Liver (tissue), 2 donors: ENCODE measurements at regions not wholly inside any gene's neighbourhood (a gene's known extent, or its start where the extent isn't known, plus 50 kb on each side); places are given as distances from the start of the nearest gene placed in this dataset.

ENCODE experiments used
- YY1 ChIP-seq: IDR thresholded peaks from 2 replicates; pipeline ENCODE4 v1.6.1; 2016; ENCODE audit warnings: antibody characterized with exemption, mild to moderate bottlenecking
- TF ChIP-seq, protein P1 (sequence below): fragments of 150-350 bp; IDR thresholded peaks from 2 replicates; pipeline ENCODE4 v1.5.1; 2017; ENCODE audit warnings: improper control_type of control experiment, low read depth, low read length; ENCODE audit not compliant: missing input control
- donor health status: healthy.

DNA sequence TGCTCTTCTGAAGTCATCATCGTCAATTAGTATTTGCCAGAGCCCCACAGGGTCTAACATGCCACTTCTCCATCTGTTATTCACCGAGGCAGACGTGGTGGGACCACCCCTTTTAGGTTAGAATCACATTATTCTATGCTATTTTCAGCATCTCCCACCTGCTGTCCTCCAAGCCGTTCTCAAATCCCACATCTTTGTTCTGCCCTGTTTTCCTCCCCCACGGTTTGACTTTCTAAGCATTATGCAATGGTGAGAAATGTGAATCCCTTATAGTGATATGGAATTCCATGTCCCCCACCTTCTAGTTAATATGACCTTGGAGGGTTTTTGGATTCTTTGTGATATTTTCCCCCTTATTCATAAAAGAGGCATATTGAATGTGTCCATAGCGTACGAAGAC, 634.1 kb upstream of the RBFOX1 start:
- TF ChIP-seq, protein P1, sequence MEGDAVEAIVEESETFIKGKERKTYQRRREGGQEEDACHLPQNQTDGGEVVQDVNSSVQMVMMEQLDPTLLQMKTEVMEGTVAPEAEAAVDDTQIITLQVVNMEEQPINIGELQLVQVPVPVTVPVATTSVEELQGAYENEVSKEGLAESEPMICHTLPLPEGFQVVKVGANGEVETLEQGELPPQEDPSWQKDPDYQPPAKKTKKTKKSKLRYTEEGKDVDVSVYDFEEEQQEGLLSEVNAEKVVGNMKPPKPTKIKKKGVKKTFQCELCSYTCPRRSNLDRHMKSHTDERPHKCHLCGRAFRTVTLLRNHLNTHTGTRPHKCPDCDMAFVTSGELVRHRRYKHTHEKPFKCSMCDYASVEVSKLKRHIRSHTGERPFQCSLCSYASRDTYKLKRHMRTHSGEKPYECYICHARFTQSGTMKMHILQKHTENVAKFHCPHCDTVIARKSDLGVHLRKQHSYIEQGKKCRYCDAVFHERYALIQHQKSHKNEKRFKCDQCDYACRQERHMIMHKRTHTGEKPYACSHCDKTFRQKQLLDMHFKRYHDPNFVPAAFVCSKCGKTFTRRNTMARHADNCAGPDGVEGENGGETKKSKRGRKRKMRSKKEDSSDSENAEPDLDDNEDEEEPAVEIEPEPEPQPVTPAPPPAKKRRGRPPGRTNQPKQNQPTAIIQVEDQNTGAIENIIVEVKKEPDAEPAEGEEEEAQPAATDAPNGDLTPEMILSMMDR: no peak
- no peak for TF ChIP-seq YY1
